ENCODE measurements at regions not wholly inside any gene's neighbourhood (a gene's known extent, or its start where the extent isn't known, plus 50 kb on each side); places are given as distances from the start of the nearest gene placed in this dataset.

DNA sequence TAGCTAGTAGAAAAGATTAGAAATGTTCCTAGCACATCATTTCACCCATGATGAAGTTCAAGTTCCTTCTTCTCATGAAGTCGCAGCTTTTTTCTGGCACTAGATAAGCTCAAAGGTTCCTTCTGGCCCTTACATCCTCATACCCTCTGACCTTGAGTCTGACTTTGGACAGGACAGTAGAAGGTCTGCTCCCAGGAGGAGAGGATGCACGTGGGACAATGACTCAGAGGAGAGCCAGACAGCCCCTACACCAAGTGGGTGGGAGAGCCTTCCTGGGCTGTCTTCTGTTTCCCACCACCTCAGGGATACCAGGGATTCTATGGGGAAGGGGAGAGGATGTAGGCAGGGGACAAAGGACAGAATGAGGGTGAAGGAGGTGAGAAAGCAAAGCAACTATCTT, 86.0 kb downstream of the HHIPL2 start:
- TF ChIP-seq RARB (CRISPR knock-in tag; IDR thresholded peaks at IDR 0.05) (no peak), ZFP30 (CRISPR knock-in tag; IDR thresholded peaks at IDR 0.05) (no peak), ISL1 (CRISPR knock-in tag; IDR thresholded peaks at IDR 0.05) (no peak), GLIS3 (CRISPR knock-in tag; IDR thresholded peaks at IDR 0.05) (no peak), ZC3H10 (CRISPR knock-in tag; IDR thresholded peaks at IDR 0.05) (no peak), CSRNP3 (CRISPR knock-in tag; IDR thresholded peaks at IDR 0.05) (no peak), ZNF565 (CRISPR knock-in tag; conservative IDR thresholded peaks at IDR 0.05; ENCODE audit: low read depth) (no peak), CREB5 (CRISPR knock-in tag; IDR thresholded peaks at IDR 0.05; ENCODE audit: low read depth) (no peak)
- TF ChIP-seq, protein P1, sequence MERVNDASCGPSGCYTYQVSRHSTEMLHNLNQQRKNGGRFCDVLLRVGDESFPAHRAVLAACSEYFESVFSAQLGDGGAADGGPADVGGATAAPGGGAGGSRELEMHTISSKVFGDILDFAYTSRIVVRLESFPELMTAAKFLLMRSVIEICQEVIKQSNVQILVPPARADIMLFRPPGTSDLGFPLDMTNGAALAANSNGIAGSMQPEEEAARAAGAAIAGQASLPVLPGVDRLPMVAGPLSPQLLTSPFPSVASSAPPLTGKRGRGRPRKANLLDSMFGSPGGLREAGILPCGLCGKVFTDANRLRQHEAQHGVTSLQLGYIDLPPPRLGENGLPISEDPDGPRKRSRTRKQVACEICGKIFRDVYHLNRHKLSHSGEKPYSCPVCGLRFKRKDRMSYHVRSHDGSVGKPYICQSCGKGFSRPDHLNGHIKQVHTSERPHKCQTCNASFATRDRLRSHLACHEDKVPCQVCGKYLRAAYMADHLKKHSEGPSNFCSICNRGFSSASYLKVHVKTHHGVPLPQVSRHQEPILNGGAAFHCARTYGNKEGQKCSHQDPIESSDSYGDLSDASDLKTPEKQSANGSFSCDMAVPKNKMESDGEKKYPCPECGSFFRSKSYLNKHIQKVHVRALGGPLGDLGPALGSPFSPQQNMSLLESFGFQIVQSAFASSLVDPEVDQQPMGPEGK (CRISPR knock-in tag; IDR thresholded peaks at IDR 0.05; ENCODE audit: borderline replicate concordance) = no peak
- TF ChIP-seq, protein P2, sequence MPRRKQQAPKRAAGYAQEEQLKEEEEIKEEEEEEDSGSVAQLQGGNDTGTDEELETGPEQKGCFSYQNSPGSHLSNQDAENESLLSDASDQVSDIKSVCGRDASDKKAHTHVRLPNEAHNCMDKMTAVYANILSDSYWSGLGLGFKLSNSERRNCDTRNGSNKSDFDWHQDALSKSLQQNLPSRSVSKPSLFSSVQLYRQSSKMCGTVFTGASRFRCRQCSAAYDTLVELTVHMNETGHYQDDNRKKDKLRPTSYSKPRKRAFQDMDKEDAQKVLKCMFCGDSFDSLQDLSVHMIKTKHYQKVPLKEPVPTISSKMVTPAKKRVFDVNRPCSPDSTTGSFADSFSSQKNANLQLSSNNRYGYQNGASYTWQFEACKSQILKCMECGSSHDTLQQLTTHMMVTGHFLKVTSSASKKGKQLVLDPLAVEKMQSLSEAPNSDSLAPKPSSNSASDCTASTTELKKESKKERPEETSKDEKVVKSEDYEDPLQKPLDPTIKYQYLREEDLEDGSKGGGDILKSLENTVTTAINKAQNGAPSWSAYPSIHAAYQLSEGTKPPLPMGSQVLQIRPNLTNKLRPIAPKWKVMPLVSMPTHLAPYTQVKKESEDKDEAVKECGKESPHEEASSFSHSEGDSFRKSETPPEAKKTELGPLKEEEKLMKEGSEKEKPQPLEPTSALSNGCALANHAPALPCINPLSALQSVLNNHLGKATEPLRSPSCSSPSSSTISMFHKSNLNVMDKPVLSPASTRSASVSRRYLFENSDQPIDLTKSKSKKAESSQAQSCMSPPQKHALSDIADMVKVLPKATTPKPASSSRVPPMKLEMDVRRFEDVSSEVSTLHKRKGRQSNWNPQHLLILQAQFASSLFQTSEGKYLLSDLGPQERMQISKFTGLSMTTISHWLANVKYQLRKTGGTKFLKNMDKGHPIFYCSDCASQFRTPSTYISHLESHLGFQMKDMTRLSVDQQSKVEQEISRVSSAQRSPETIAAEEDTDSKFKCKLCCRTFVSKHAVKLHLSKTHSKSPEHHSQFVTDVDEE (CRISPR knock-in tag; IDR thresholded peaks at IDR 0.05) = no peak

Data from SK-N-SH treated with all-trans-retinoic acid at 6 μM for 48 hours (cell line).